ENCODE measurements at regions not wholly inside any gene's neighbourhood (a gene's known extent, or its start where the extent isn't known, plus 50 kb on each side); places are given as distances from the start of the nearest gene placed in this dataset.
"Not testable (repeated sequence)": the region's sequence is repeated elsewhere in the genome, so short reads cannot be mapped to it uniquely, and the experiment has no call there.

DNA sequence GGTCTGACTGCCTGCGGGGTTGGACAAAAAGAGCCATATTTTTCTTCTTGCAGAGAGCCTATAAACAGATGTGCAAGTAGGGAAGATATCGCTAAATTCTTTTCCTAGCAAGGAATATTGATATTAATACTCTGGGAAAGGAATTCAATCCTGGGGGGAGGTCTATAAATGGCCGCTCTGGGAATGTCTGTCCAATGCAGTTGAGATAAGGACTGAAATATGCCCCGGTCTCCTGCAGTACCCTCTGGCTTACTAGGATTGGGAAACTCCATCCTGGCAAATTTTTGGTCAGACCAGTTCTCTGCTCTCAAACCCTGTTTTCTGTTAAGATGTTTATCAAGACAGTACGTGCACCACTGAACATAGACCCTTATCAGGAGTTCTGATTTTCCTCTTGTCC lies 310.6 kb downstream of the KCTD12 start:
- TF ChIP-seq, protein P1, sequence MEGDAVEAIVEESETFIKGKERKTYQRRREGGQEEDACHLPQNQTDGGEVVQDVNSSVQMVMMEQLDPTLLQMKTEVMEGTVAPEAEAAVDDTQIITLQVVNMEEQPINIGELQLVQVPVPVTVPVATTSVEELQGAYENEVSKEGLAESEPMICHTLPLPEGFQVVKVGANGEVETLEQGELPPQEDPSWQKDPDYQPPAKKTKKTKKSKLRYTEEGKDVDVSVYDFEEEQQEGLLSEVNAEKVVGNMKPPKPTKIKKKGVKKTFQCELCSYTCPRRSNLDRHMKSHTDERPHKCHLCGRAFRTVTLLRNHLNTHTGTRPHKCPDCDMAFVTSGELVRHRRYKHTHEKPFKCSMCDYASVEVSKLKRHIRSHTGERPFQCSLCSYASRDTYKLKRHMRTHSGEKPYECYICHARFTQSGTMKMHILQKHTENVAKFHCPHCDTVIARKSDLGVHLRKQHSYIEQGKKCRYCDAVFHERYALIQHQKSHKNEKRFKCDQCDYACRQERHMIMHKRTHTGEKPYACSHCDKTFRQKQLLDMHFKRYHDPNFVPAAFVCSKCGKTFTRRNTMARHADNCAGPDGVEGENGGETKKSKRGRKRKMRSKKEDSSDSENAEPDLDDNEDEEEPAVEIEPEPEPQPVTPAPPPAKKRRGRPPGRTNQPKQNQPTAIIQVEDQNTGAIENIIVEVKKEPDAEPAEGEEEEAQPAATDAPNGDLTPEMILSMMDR (IDR thresholded peaks at IDR 0.05) = not testable (repeated sequence)
- not testable (repeated sequence) for TF ChIP-seq POLR2A, POLR2AphosphoS5 (IDR thresholded peaks at IDR 0.05)
